ENCODE measurements at regions not wholly inside any gene's neighbourhood (a gene's known extent, or its start where the extent isn't known, plus 50 kb on each side); places are given as distances from the start of the nearest gene placed in this dataset.
A peak's percentile ranks its signal among the peaks of the same experiment; 100 is the strongest.

DNA sequence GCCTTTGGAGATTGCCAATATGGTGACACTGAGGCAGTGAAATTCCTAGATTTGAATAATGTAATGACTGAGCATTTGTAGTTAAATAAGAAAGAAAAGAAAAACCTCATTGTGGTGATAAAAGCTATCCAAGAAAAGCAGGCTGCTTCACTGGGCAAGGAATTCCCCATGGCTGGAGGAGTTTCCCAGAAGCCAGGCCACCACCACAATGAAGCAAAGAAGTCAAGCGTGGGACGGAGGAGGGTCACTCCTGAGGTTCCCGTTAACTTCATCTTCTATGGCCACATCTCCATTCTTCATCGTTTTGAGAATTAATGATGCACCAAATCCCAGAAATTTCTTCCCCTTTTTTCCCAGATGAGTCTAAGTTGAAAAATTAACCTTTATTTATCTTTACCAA, 185.8 kb upstream of the BCL6 start:
- no peak for DNase-seq (ENCODE audit: extremely low spot score, unreplicated experiment)
- H3K36me3 Mint-ChIP-seq = no peaks in the 10 kb centered on the region
- H3K9me3 Mint-ChIP-seq = no peaks in the 10 kb centered on the region

GRCh38 chr3:187931770-187932278, 186.6 kb upstream of the BCL6 start:
- TF ChIP-seq, protein P1, sequence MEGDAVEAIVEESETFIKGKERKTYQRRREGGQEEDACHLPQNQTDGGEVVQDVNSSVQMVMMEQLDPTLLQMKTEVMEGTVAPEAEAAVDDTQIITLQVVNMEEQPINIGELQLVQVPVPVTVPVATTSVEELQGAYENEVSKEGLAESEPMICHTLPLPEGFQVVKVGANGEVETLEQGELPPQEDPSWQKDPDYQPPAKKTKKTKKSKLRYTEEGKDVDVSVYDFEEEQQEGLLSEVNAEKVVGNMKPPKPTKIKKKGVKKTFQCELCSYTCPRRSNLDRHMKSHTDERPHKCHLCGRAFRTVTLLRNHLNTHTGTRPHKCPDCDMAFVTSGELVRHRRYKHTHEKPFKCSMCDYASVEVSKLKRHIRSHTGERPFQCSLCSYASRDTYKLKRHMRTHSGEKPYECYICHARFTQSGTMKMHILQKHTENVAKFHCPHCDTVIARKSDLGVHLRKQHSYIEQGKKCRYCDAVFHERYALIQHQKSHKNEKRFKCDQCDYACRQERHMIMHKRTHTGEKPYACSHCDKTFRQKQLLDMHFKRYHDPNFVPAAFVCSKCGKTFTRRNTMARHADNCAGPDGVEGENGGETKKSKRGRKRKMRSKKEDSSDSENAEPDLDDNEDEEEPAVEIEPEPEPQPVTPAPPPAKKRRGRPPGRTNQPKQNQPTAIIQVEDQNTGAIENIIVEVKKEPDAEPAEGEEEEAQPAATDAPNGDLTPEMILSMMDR (conservative IDR thresholded peaks at IDR 0.05) = no peak
- H3K4me1 Mint-ChIP-seq (ENCODE audit: unreplicated experiment) = peaks cover 3% of the 10 kb centered on the region
- no peaks in the 10 kb centered on the region for H3K27me3 Mint-ChIP-seq
- H3K4me3 Mint-ChIP-seq = no peak overlapping the region
- no peak overlapping the region for H3K27ac Mint-ChIP-seq
- no peaks in the 10 kb centered on the region for H3K36me3 Mint-ChIP-seq
- H3K9me3 Mint-ChIP-seq = no peaks in the 10 kb centered on the region
- no peak for DNase-seq (ENCODE audit: extremely low spot score, unreplicated experiment)

More for the DNA sequence above, 185.8 kb upstream of the BCL6 start:
- no peaks in the 10 kb centered on the region for H3K27me3 Mint-ChIP-seq
- no peak overlapping the region for H3K27ac Mint-ChIP-seq
- H3K4me3 Mint-ChIP-seq = no peak overlapping the region
- peaks cover 3% of the 10 kb centered on the region for H3K4me1 Mint-ChIP-seq (ENCODE audit: unreplicated experiment)
- TF ChIP-seq, protein P1 (conservative IDR thresholded peaks at IDR 0.05) = no peak

DNA sequence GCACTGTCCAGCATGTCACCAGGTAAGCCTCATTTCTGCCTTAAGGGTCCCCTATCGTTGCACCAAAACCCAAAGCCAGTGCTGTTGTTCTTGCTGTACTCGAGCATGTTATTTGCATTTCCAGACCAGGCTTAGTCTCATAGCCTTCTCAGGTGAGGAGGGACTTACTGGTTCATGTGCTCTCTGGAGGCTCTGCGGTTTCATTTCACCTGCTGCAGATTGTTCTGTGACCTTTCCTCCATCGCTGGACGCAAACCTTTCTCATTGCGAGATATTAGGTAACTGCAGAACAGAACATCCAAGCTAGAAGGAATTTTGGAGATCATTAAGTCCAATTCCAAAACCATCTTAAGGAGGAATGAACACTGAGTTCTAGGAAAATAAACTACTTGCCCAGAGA, 187.3 kb upstream of the BCL6 start:
- TF ChIP-seq, protein P1 (conservative IDR thresholded peaks at IDR 0.05) = no peak

DNA sequence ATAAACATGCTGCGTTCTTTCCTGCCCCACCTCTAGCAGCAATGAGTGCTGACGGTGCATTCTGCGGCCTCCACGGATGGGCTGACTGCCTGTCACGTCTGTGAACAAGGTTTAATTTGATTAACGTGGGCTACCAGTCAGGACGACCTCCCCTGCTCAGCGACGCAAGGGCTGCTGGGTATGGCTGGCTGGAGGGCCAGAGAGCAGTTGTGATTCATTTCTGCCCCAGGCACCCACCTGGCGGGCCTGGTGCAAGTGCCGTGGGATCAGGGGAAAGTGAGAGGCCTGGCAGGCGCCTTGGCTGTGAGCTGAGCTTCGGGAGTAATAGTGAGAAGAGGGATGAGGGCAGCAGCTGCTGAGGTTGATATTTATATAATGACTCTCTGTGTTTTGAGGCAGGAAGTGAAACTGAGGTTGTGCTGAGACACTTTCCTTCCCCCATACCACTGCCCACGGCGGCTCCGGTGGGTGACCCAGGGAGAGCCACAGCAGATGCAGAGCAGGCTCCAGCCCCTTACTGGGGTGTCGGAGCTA, 190.4 kb upstream of the BCL6 start:
- TF ChIP-seq, protein P1 (conservative IDR thresholded peaks at IDR 0.05) = no peak
- Mint-ChIP-seq H3K9me3 (no peaks in the 10 kb centered on the region), H3K4me1 (ENCODE audit: unreplicated experiment) (no peaks in the 10 kb centered on the region), H3K36me3 (no peaks in the 10 kb centered on the region), H3K27ac (peak overlapping the region; percentile 90), H3K27me3 (no peaks in the 10 kb centered on the region), H3K4me3 (no peak overlapping the region)
- DNase-seq (ENCODE audit: extremely low spot score, unreplicated experiment) = no peak

More for the DNA sequence above, 187.3 kb upstream of the BCL6 start:
- H3K9me3 Mint-ChIP-seq = no peaks in the 10 kb centered on the region
- DNase-seq (ENCODE audit: extremely low spot score, unreplicated experiment) = no peak
- no peaks in the 10 kb centered on the region for H3K27me3 Mint-ChIP-seq
- H3K27ac Mint-ChIP-seq = no peak overlapping the region
- no peaks in the 10 kb centered on the region for H3K36me3 Mint-ChIP-seq
- peaks cover 3% of the 10 kb centered on the region for H3K4me1 Mint-ChIP-seq (ENCODE audit: unreplicated experiment)
- H3K4me3 Mint-ChIP-seq = no peak overlapping the region

GRCh38 chr3:187936676-187937075, 191.4 kb upstream of the BCL6 start:
- Mint-ChIP-seq H3K4me1 (ENCODE audit: unreplicated experiment) (no peaks in the 10 kb centered on the region), H3K4me3 (no peak overlapping the region), H3K27me3 (no peaks in the 10 kb centered on the region), H3K27ac (no peak overlapping the region), H3K9me3 (no peaks in the 10 kb centered on the region), H3K36me3 (no peaks in the 10 kb centered on the region)
- TF ChIP-seq, protein P1 (conservative IDR thresholded peaks at IDR 0.05) = no peak
- no peak for DNase-seq (ENCODE audit: extremely low spot score, unreplicated experiment)
